Putamen (tissue), 1 donor: ENCODE measurements at regions not wholly inside any gene's neighbourhood (a gene's known extent, or its start where the extent isn't known, plus 50 kb on each side); places are given as distances from the start of the nearest gene placed in this dataset.

ENCODE experiments used
- DNase-seq: peaks from one replicate; pipeline ENCODE4 v3.0.0-alpha.2; 2016; ENCODE audit warnings: low spot score

- DNase-seq: no peak
Measured at GRCh38 chr13:26989957-26990713, 181.5 kb downstream of the USP12 start.

GRCh38 chr13:26989261-26989956 lies 182.2 kb downstream of the USP12 start:
- no peak for DNase-seq

GRCh38 chr13:26988059-26988769 lies 183.4 kb downstream of the USP12 start:
- no peak for DNase-seq

GRCh38 chr13:26987486-26988013 lies 184.1 kb downstream of the USP12 start:
- DNase-seq: no peak

GRCh38 chr13:26985285-26985878 lies 186.2 kb downstream of the USP12 start:
- peak; percentile 77 for DNase-seq

- DNase-seq: no peak
Measured at GRCh38 chr13:26984337-26984736, 187.3 kb downstream of the USP12 start.

- no peak for DNase-seq
Measured at GRCh38 chr13:26983543-26984320, 187.9 kb downstream of the USP12 start.

GRCh38 chr13:26980099-26981031 lies 191.2 kb downstream of the USP12 start:
- no peak for DNase-seq

- DNase-seq: no peak
Measured at GRCh38 chr13:26979334-26979733, 192.3 kb downstream of the USP12 start.

GRCh38 chr13:26978081-26978860 lies 193.3 kb downstream of the USP12 start:
- DNase-seq: no peak

GRCh38 chr13:26977541-26977940 lies 194.1 kb downstream of the USP12 start:
- no peak for DNase-seq

- DNase-seq: no peak
Measured at GRCh38 chr13:26976313-26976712, 195.3 kb downstream of the USP12 start.

- DNase-seq: no peak
Measured at GRCh38 chr13:26973946-26974345, 197.7 kb downstream of the USP12 start.

- DNase-seq: no peak
Measured at GRCh38 chr13:26973295-26973694, 198.3 kb downstream of the USP12 start.

- DNase-seq: no peak
Measured at GRCh38 chr13:26971990-26972887, 199.4 kb downstream of the USP12 start.

GRCh38 chr13:26968431-26969341 lies 202.9 kb downstream of the USP12 start:
- no peak for DNase-seq
